ENCODE measurements at regions not wholly inside any gene's neighbourhood (a gene's known extent, or its start where the extent isn't known, plus 50 kb on each side); places are given as distances from the start of the nearest gene placed in this dataset.

- DNase-seq (no peak), FAIRE-seq (no peak)
- no peak for TF ChIP-seq CTCF (IDR thresholded peaks at IDR 0.05; ENCODE audit: borderline replicate concordance, extremely low read depth, insufficient read depth)
- Histone ChIP-seq H3K27me3 (ENCODE audit: control insufficient read depth, insufficient read depth, low read length) (no peaks in the 10 kb centered on the region), H3K4me1 (ENCODE audit: control insufficient read depth in 2 of 3, insufficient read depth in 2 of 3, low read depth in 1 of 3, low read length in 3 of 3) (no peaks in the 10 kb centered on the region), H3K27ac (ENCODE audit: low read depth in 2 of 2, low read length in 2 of 2) (no peak overlapping the region), H3K4me3 (ENCODE audit: low read length in 3 of 3) (no peak overlapping the region), H3K9me3 (ENCODE audit: control insufficient read depth in 2 of 3, insufficient read depth in 1 of 3, low read length in 3 of 3) (no peaks in the 10 kb centered on the region), H3K9ac (ENCODE audit: low read length in 3 of 3) (no peak overlapping the region), H3K36me3 (ENCODE audit: control insufficient read depth in 2 of 3, insufficient read depth in 3 of 3, low read length in 3 of 3) (no peaks in the 10 kb centered on the region)
- intact Hi-C loops (cut with DNase I), result no loop called here
Observed at GRCh38 chr16:59404509-59404908, 670.4 kb upstream of the GOT2 start.

GRCh38 chr16:59400830-59401229 lies 666.7 kb upstream of the GOT2 start:
- intact Hi-C loops (cut with DNase I), result no loop called here
- no peaks in the 10 kb centered on the region for H3K4me1 ChIP-seq (ENCODE audit: control insufficient read depth in 2 of 3, insufficient read depth in 2 of 3, low read depth in 1 of 3, low read length in 3 of 3)
- H3K27ac ChIP-seq (ENCODE audit: low read depth in 2 of 2, low read length in 2 of 2), result no peak overlapping the region
- H3K9me3 ChIP-seq (ENCODE audit: control insufficient read depth in 2 of 3, insufficient read depth in 1 of 3, low read length in 3 of 3), result no peaks in the 10 kb centered on the region
- H3K9ac ChIP-seq (ENCODE audit: low read length in 3 of 3), result no peak overlapping the region
- no peak for TF ChIP-seq CTCF (IDR thresholded peaks at IDR 0.05; ENCODE audit: borderline replicate concordance, extremely low read depth, insufficient read depth)
- DNase-seq (no peak), FAIRE-seq (no peak)
- no peaks in the 10 kb centered on the region for H3K36me3 ChIP-seq (ENCODE audit: control insufficient read depth in 2 of 3, insufficient read depth in 3 of 3, low read length in 3 of 3)
- no peak overlapping the region for H3K4me3 ChIP-seq (ENCODE audit: low read length in 3 of 3)
- H3K27me3 ChIP-seq (ENCODE audit: control insufficient read depth, insufficient read depth, low read length), result no peaks in the 10 kb centered on the region

DNA sequence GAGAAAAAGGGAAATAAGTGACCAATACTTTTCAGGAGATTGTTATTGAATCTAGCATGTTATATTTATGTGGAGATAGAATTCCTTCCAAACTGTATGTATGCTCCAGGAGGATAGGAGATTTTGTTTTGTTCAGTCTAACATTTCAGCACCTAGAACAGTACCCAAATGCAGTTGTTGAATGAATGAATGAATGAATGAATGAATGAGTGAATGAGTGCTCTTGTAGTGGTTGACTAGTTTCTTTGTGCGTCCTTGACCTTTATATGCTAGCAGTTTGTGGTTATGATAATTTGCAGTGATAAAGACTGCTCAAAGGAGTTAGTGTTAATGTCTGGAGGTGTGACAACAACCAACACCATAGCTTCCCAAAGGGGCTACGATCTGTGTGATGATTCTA lies 663.5 kb upstream of the GOT2 start:
- Histone ChIP-seq H3K27me3 (ENCODE audit: control insufficient read depth, insufficient read depth, low read length) (no peaks in the 10 kb centered on the region), H3K27ac (ENCODE audit: low read depth in 2 of 2, low read length in 2 of 2) (no peak overlapping the region), H3K4me3 (ENCODE audit: low read length in 3 of 3) (no peak overlapping the region), H3K4me1 (ENCODE audit: control insufficient read depth in 2 of 3, insufficient read depth in 2 of 3, low read depth in 1 of 3, low read length in 3 of 3) (no peaks in the 10 kb centered on the region), H3K9ac (ENCODE audit: low read length in 3 of 3) (no peak overlapping the region), H3K9me3 (ENCODE audit: control insufficient read depth in 2 of 3, insufficient read depth in 1 of 3, low read length in 3 of 3) (no peaks in the 10 kb centered on the region), H3K36me3 (ENCODE audit: control insufficient read depth in 2 of 3, insufficient read depth in 3 of 3, low read length in 3 of 3) (no peaks in the 10 kb centered on the region)
- no peak for TF ChIP-seq CTCF (IDR thresholded peaks at IDR 0.05; ENCODE audit: borderline replicate concordance, extremely low read depth, insufficient read depth)
- intact Hi-C loops (cut with DNase I), result no loop called here
- FAIRE-seq, result no peak
- no peak for DNase-seq

- Histone ChIP-seq H3K9ac (ENCODE audit: low read length in 3 of 3) (no peak overlapping the region), H3K9me3 (ENCODE audit: control insufficient read depth in 2 of 3, insufficient read depth in 1 of 3, low read length in 3 of 3) (no peaks in the 10 kb centered on the region), H3K27me3 (ENCODE audit: control insufficient read depth, insufficient read depth, low read length) (no peaks in the 10 kb centered on the region), H3K4me3 (ENCODE audit: low read length in 3 of 3) (no peak overlapping the region), H3K27ac (ENCODE audit: low read depth in 2 of 2, low read length in 2 of 2) (no peak overlapping the region), H3K4me1 (ENCODE audit: control insufficient read depth in 2 of 3, insufficient read depth in 2 of 3, low read depth in 1 of 3, low read length in 3 of 3) (no peaks in the 10 kb centered on the region), H3K36me3 (ENCODE audit: control insufficient read depth in 2 of 3, insufficient read depth in 3 of 3, low read length in 3 of 3) (no peaks in the 10 kb centered on the region)
- no peak for DNase-seq
- TF ChIP-seq CTCF (IDR thresholded peaks at IDR 0.05; ENCODE audit: borderline replicate concordance, extremely low read depth, insufficient read depth), result no peak
- intact Hi-C loops (cut with DNase I), result no loop called here
- no peak for FAIRE-seq
Observed at GRCh38 chr16:59394526-59394925, 660.4 kb upstream of the GOT2 start.

All from kidney (tissue), 13 donors.